Calu3 (cell line): ENCODE measurements at regions not wholly inside any gene's neighbourhood (a gene's known extent, or its start where the extent isn't known, plus 50 kb on each side); places are given as distances from the start of the nearest gene placed in this dataset.
"Not testable (repeated sequence)": the region's sequence is repeated elsewhere in the genome, so short reads cannot be mapped to it uniquely, and the experiment has no call there.

Source experiments
- BruUV-seq: library from RNA; stranded (reverse); fragments of 400-500 nt; replicated peaks from 2 replicates; lab custom pipeline; 2021; lab: Mats Ljungman, UMichigan
- CTCF ChIA-PET: fragments of 300-600 bp; sonication (Branson Sonifier 250); formaldehyde crosslinking; loops from one replicate; lab custom pipeline; 2022; ENCODE audit warnings: antibody characterized with exemption; lab: Charles Lee
- DNase-seq: peaks from one replicate; pipeline ENCODE4 v3.0.0; 2022
- H3K27ac Mint-ChIP-seq: one replicate; pipeline ENCODE4 v1.8.0; 2022; ENCODE audit warnings: mixed read lengths; ENCODE audit not compliant: unreplicated experiment
- H3K27me3 Mint-ChIP-seq: one replicate; pipeline ENCODE4 v1.8.0; 2022; ENCODE audit warnings: mixed read lengths; ENCODE audit not compliant: unreplicated experiment
- H3K36me3 Mint-ChIP-seq: one replicate; pipeline ENCODE4 v1.8.0; 2022; ENCODE audit warnings: mild to moderate bottlenecking, moderate library complexity, mixed read lengths; ENCODE audit not compliant: insufficient read depth, unreplicated experiment
- H3K4me1 Mint-ChIP-seq: one replicate; pipeline ENCODE4 v1.8.0; 2022; ENCODE audit warnings: mild to moderate bottlenecking, low read depth, mixed read lengths; ENCODE audit not compliant: unreplicated experiment
- H3K4me3 Mint-ChIP-seq: one replicate; pipeline ENCODE4 v1.8.0; 2022; ENCODE audit warnings: mild to moderate bottlenecking, low read depth, moderate library complexity, mixed read lengths; ENCODE audit not compliant: unreplicated experiment
- H3K9me3 Mint-ChIP-seq: one replicate; pipeline ENCODE4 v1.8.0; 2022; ENCODE audit warnings: low read depth, mixed read lengths; ENCODE audit not compliant: unreplicated experiment
- intact Hi-C: fragments of 100-400 bp; cut with micrococcal nuclease; formaldehyde crosslinking; loops from one replicate; pipeline ENCODE4 v1.10.0; 2022; ENCODE audit not compliant: unreplicated experiment
- TF ChIP-seq, protein P1 (sequence below): fragments of 200-600 bp; IDR thresholded peaks from one replicate; pipeline ENCODE4 v1.8.0; 2022; ENCODE audit warnings: antibody characterized with exemption; ENCODE audit not compliant: unreplicated experiment

DNA sequence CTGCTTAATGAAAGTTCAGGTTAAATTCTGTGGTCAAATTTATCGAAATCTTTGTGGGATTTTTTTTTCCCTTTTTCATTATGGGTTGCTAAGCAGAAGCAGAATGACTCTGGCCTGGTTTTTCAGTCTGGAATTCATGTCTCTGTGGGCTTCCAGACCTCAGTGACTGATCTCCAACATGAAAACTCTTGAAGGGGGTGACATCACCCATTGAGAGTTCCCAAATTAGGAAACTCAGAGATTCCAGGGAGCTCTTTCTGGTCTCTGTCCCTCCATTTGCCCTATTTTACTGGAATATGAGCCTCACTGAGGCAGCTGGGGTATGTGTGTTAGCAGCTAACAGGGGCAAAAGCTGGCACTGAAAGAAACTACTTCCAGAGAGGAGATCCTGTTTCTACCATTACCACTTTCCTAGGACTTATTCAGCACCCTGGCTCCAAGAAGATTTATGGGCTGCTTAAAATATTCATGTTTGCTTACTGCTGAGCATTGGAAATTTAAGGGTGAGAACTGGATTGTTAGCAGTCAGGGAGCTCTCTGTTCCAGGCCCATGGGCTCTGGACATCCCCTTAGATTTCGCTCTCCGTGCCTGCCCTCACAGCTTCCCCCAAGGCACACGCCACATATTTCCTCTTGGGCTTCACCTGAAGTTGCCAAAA is 203.4 kb upstream of the SPAG17 start:
- H3K4me1 Mint-ChIP-seq = no peaks in the 10 kb centered on the region
- no peak for DNase-seq
- H3K27me3 Mint-ChIP-seq = no peaks in the 10 kb centered on the region
- TF ChIP-seq, protein P1, sequence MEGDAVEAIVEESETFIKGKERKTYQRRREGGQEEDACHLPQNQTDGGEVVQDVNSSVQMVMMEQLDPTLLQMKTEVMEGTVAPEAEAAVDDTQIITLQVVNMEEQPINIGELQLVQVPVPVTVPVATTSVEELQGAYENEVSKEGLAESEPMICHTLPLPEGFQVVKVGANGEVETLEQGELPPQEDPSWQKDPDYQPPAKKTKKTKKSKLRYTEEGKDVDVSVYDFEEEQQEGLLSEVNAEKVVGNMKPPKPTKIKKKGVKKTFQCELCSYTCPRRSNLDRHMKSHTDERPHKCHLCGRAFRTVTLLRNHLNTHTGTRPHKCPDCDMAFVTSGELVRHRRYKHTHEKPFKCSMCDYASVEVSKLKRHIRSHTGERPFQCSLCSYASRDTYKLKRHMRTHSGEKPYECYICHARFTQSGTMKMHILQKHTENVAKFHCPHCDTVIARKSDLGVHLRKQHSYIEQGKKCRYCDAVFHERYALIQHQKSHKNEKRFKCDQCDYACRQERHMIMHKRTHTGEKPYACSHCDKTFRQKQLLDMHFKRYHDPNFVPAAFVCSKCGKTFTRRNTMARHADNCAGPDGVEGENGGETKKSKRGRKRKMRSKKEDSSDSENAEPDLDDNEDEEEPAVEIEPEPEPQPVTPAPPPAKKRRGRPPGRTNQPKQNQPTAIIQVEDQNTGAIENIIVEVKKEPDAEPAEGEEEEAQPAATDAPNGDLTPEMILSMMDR = no peak
- H3K9me3 Mint-ChIP-seq = peaks cover 5% of the 10 kb centered on the region
- H3K36me3 Mint-ChIP-seq = no peaks in the 10 kb centered on the region
- no TSS peak for BruUV-seq
- CTCF ChIA-PET = no interaction called here
- no peak overlapping the region for H3K27ac Mint-ChIP-seq
- intact Hi-C loops = no loop called here
- no peak overlapping the region for H3K4me3 Mint-ChIP-seq

DNA sequence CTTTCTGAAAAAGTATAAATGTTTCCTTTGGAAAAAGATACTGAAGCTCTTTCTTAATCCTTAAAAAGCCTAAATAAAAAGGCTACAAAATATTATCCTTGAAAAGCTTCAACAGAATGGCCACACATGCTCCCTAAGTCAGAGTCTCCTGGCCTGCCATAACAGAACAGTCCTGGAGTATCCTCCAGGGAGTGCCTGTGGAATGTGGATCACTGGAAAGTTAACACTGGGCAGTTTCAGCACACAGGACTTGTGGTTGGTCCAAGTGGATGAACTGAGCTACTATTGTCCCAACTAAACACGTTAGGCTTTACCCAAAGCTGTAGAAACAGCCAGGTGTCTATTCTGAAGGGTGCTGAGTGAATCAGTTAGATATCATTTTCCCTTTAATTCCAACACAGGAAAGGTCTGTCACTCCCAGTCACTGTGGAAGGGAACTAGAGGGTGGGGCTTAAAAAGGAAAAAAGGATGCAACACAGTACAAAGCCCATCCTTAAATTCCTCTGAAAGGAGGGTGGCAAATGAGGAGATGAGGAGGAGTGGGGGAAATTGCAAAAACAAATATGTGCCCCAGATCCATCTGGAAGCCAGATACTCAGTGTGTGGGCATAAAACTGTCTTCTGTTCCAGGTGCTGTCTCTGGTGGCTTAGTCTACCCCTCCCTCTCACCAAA is 196.3 kb upstream of the SPAG17 start:
- H3K27ac Mint-ChIP-seq = no peak overlapping the region

DNA sequence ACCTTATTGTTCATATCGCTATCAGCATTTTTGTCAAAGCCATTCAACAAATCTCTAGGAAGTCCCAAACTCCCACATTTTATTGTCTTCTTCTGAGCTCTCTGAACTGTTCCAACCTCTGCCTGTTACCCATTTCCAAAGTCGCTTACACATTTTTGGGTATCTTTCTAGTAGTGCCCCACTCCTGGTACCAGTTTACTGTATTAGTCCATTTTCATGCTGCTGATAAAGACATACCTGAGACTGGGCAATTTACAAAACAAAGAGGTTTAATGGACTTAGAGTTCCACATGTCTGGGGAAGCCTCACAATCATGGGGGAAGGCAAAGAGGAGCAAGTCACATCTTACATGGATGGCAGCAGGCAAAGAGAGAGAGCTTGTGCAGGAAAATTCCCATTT is 192.2 kb upstream of the SPAG17 start:
- H3K27me3 Mint-ChIP-seq, DNase-seq, H3K4me3 Mint-ChIP-seq, CTCF ChIA-PET, intact Hi-C loops, H3K4me1 Mint-ChIP-seq, BruUV-seq, H3K36me3 Mint-ChIP-seq, H3K27ac Mint-ChIP-seq: not testable (repeated sequence)
- peaks cover 17% of the 10 kb centered on the region for H3K9me3 Mint-ChIP-seq

More for the DNA sequence above, 196.3 kb upstream of the SPAG17 start:
- Mint-ChIP-seq H3K27me3 (no peaks in the 10 kb centered on the region), H3K4me3 (no peak overlapping the region), H3K36me3 (no peaks in the 10 kb centered on the region), H3K9me3 (peaks cover 9% of the 10 kb centered on the region), H3K4me1 (no peaks in the 10 kb centered on the region)
- BruUV-seq = no TSS peak
- DNase-seq = no peak
- TF ChIP-seq, protein P1 = no peak
- CTCF ChIA-PET = no interaction called here
- intact Hi-C loops = no loop called here

DNA sequence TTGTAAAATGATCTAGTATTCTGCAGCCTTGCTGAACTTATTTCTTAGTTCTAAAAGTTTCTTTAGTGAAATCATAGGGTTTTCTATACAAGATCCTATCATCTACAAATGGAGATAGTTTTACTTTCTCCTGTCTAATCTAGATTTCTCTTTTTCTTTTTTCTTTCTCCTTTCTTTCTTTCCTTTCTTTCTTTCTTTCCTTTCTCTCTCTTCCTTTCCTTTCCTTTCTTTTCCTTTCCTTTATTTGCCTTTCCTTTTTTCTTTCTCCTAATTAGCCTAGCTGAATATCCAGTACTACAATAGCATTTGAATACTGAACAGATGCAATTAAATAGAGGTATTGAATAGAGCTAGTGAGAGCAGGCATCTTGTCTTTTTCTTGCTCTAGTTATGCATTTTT is 186.6 kb upstream of the SPAG17 start:
- no TSS peak for BruUV-seq
- no peaks in the 10 kb centered on the region for H3K27me3 Mint-ChIP-seq
- peaks cover 14% of the 10 kb centered on the region for H3K9me3 Mint-ChIP-seq
- H3K36me3 Mint-ChIP-seq = no peaks in the 10 kb centered on the region
- no peaks in the 10 kb centered on the region for H3K4me1 Mint-ChIP-seq
- TF ChIP-seq, protein P1 = no peak
- H3K27ac Mint-ChIP-seq = no peak overlapping the region
- no peak overlapping the region for H3K4me3 Mint-ChIP-seq
- CTCF ChIA-PET = no interaction called here
- intact Hi-C loops = no loop called here
- no peak for DNase-seq

DNA sequence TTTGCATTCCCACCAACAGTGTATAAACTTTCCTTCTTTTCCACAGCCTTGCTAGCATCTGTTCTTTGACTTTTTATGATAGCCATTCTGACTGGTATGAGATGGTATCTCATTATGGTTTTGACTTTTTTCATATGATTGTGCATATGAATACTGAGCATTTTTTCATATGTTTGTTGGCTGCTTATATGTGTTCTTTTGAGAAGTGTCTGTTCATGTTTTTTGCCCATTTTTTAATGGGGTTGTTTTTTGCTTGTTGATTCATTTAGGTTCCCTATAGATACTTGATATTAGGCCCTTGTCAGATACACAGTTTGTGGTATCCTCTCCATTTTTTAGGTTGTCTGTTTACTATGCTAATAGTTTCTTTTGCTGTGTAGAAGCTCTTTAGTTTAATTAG is 185.8 kb upstream of the SPAG17 start:
- H3K4me1 Mint-ChIP-seq = no peaks in the 10 kb centered on the region
- TF ChIP-seq, protein P1 = no peak
- BruUV-seq = no TSS peak
- no peak overlapping the region for H3K4me3 Mint-ChIP-seq
- no peak overlapping the region for H3K27ac Mint-ChIP-seq
- intact Hi-C loops = no loop called here
- H3K36me3 Mint-ChIP-seq = no peaks in the 10 kb centered on the region
- H3K27me3 Mint-ChIP-seq = no peaks in the 10 kb centered on the region
- CTCF ChIA-PET = no interaction called here
- peaks cover 14% of the 10 kb centered on the region for H3K9me3 Mint-ChIP-seq
- no peak for DNase-seq
